H1 (cell line): ENCODE measurements at regions not wholly inside any gene's neighbourhood (a gene's known extent, or its start where the extent isn't known, plus 50 kb on each side); places are given as distances from the start of the nearest gene placed in this dataset.

ENCODE experiments used
- CTCF ChIA-PET: fragments of 300-600 bp; sonication (Branson Sonifier 250); formaldehyde crosslinking; loops from one replicate; lab custom pipeline; 2021; ENCODE audit not compliant: partially characterized antibody; lab: Charles Lee
- POLR2A ChIA-PET: fragments of 300-600 bp; sonication (Branson Sonifier 250); formaldehyde crosslinking; loops from one replicate; lab custom pipeline; 2021; ENCODE audit warnings: inconsistent platforms; ENCODE audit not compliant: partially characterized antibody; lab: Charles Lee
- DNase-seq, 2 experiments: peaks; one replicate each; pipeline versions ENCODE4 v3.0.0 to v3.0.0-alpha.2; 2010 to 2022; ENCODE audit warnings: low spot score in 2 of 2, low read depth in 1 of 2, mixed read lengths in 1 of 2
- FAIRE-seq: peaks from 2 replicates; lab custom pipeline; 2011; peaks lifted over from hg19 to GRCh38; lab: Jason Lieb, UNC
- H2AFZ ChIP-seq: 2 replicates; pipeline ENCODE4 v1.8.1; 2012; ENCODE audit warnings: low read length, inconsistent platforms
- H2AK5ac ChIP-seq: 2 replicates; pipeline ENCODE4 v1.6.1; 2013; ENCODE audit warnings: low read depth, low read length
- H2BK120ac ChIP-seq: replicated peaks from 2 replicates; pipeline ENCODE3; 2013; ENCODE audit warnings: low read depth, low read length, inconsistent platforms
- H2BK12ac ChIP-seq: 2 replicates; pipeline ENCODE4 v1.6.1; 2013; ENCODE audit warnings: low read depth, low read length
- H2BK15ac ChIP-seq: 2 replicates; pipeline ENCODE4 v1.6.1; 2013; ENCODE audit warnings: low read length
- H2BK20ac ChIP-seq: 2 replicates; pipeline ENCODE4 v1.6.1; 2013; ENCODE audit warnings: low read length
- H2BK5ac ChIP-seq: 2 replicates; pipeline ENCODE4 v1.6.1; 2013; ENCODE audit warnings: low read depth, low read length
- H3K14ac ChIP-seq: 2 replicates; pipeline ENCODE4 v1.6.1; 2013; ENCODE audit warnings: inconsistent platforms; ENCODE audit not compliant: insufficient read length
- H3K18ac ChIP-seq: 2 replicates; pipeline ENCODE4 v1.6.1; 2013; ENCODE audit warnings: low read length; ENCODE audit errors: extremely low read depth
- H3K23ac ChIP-seq: 2 replicates; pipeline ENCODE4 v1.6.1; 2013; ENCODE audit warnings: inconsistent platforms; ENCODE audit not compliant: insufficient read length
- H3K23me2 ChIP-seq: 2 replicates; pipeline ENCODE4 v1.6.1; 2013; ENCODE audit warnings: low read depth, low read length
- H3K27ac ChIP-seq: 2 replicates; pipeline ENCODE4 v1.6.1; 2011; ENCODE audit warnings: low read depth, low read length, inconsistent platforms
- H3K27me3 ChIP-seq, 4 experiments: replicated peaks in 1 of 4; 1 replicate in 1 of 4; 2 replicates in 3 of 4; pipeline versions ENCODE4 v1.6.1 to v1.8.1; 2011 to 2013; ENCODE audit warnings: low read length in 3 of 4, mild to moderate bottlenecking in 3 of 4, inconsistent platforms in 2 of 4, mixed read lengths in 2 of 4, moderate library complexity in 1 of 4; ENCODE audit not compliant: control insufficient read depth in 3 of 4, insufficient read depth in 3 of 4; ENCODE audit errors: extremely low read depth in 1 of 4
- H3K36me3 ChIP-seq, 4 experiments: 2 replicates each; pipeline versions ENCODE4 v1.6.1 to v1.8.1; 2011 to 2013; ENCODE audit warnings: mild to moderate bottlenecking in 4 of 4, low read length in 3 of 4, moderate library complexity in 2 of 4, control low read depth in 1 of 4, inconsistent platforms in 1 of 4; ENCODE audit not compliant: insufficient read depth in 4 of 4, control insufficient read depth in 2 of 4
- H3K4ac ChIP-seq: replicated peaks from 2 replicates; pipeline ENCODE3; 2013; ENCODE audit warnings: low read length, low read depth, mixed read lengths, inconsistent platforms; ENCODE audit not compliant: insufficient read length
- H3K4me1 ChIP-seq, 4 experiments: replicated peaks in 1 of 4; 1 replicate in 1 of 4; 2 replicates in 3 of 4; pipeline versions ENCODE4 v1.6.1 to v1.8.1; 2011 to 2013; ENCODE audit warnings: low read length in 3 of 4, inconsistent platforms in 2 of 4, mixed read lengths in 1 of 4; ENCODE audit not compliant: insufficient read depth in 4 of 4, control insufficient read depth in 3 of 4
- H3K4me2 ChIP-seq, 2 experiments: 2 replicates each; pipeline versions ENCODE4 v1.6.1 to v1.8.1; 2011 to 2013; ENCODE audit warnings: low read depth in 2 of 2, low read length in 2 of 2, control low read depth in 1 of 2, inconsistent platforms in 1 of 2, mild to moderate bottlenecking in 1 of 2; ENCODE audit not compliant: insufficient read depth in 1 of 2
- H3K4me3 ChIP-seq, 4 experiments: fragments of 200-600, 300-600 bp in 1 of 4; sonication (generic), shearing (Covaris generic), sonication (Bioruptor Twin) in 1 of 4; 2 replicates each; pipeline versions ENCODE4 v1.5.1 to v1.8.1; 2011 to 2016; ENCODE audit warnings: low read length in 4 of 4, low read depth in 3 of 4, control low read depth in 2 of 4, inconsistent platforms in 2 of 4, mild to moderate bottlenecking in 2 of 4, mixed read lengths in 1 of 4, moderate library complexity in 1 of 4; ENCODE audit not compliant: insufficient read depth in 2 of 4; ENCODE audit errors: extremely low read depth in 1 of 4
- H3K56ac ChIP-seq: replicated peaks from 2 replicates; pipeline ENCODE3; 2013; ENCODE audit warnings: low read depth, mild to moderate bottlenecking, mixed read lengths, low read length, inconsistent platforms; ENCODE audit not compliant: insufficient read length
- H3K79me1 ChIP-seq: 2 replicates; pipeline ENCODE4 v1.6.1; 2013; ENCODE audit warnings: low read depth, low read length, control low read depth
- H3K79me2 ChIP-seq, 2 experiments: 2 replicates each; pipeline versions ENCODE4 v1.6.1 to v1.8.1; 2012 to 2013; ENCODE audit warnings: low read length in 2 of 2, mild to moderate bottlenecking in 2 of 2, inconsistent platforms in 1 of 2; ENCODE audit not compliant: insufficient read depth in 2 of 2, control insufficient read depth in 1 of 2
- H3K9ac ChIP-seq, 4 experiments: replicated peaks in 1 of 4; 1 replicate in 1 of 4; 2 replicates in 3 of 4; pipeline versions ENCODE4 v1.6.1 to v1.8.1; 2011 to 2013; ENCODE audit warnings: low read depth in 3 of 4, low read length in 3 of 4, control low read depth in 2 of 4, mild to moderate bottlenecking in 2 of 4, moderate library complexity in 2 of 4, inconsistent platforms in 1 of 4; ENCODE audit errors: extremely low read depth in 1 of 4
- H3K9me3 ChIP-seq, 2 experiments: 2 replicates each; pipeline versions ENCODE4 v1.6.1 to v1.8.1; 2012 to 2013; ENCODE audit warnings: mild to moderate bottlenecking in 2 of 2, moderate library complexity in 2 of 2, control low read depth in 1 of 2, inconsistent platforms in 1 of 2, low read depth in 1 of 2, low read length in 1 of 2, mixed read lengths in 1 of 2; ENCODE audit not compliant: insufficient read depth in 2 of 2
- H4K20me1 ChIP-seq, 2 experiments: replicated peaks in 1 of 2; 2 replicates each; pipeline versions ENCODE3 to v1.8.1; 2011 to 2013; ENCODE audit warnings: inconsistent platforms in 2 of 2, low read length in 2 of 2, mild to moderate bottlenecking in 1 of 2; ENCODE audit not compliant: insufficient read depth in 2 of 2, control insufficient read depth in 1 of 2
- H4K5ac ChIP-seq: 2 replicates; pipeline ENCODE4 v1.6.1; 2013; ENCODE audit warnings: low read length, low read depth, mixed read lengths, inconsistent platforms; ENCODE audit not compliant: insufficient read length
- H4K8ac ChIP-seq: 2 replicates; pipeline ENCODE4 v1.8.0; 2013; ENCODE audit warnings: mild to moderate bottlenecking, moderate library complexity, low read length, inconsistent platforms; ENCODE audit not compliant: insufficient read depth; ENCODE audit errors: extremely low read depth
- H4K91ac ChIP-seq: replicated peaks from 2 replicates; pipeline ENCODE3; 2013; ENCODE audit warnings: low read length, mixed read lengths, inconsistent platforms; ENCODE audit not compliant: insufficient read length
- ASH2L ChIP-seq: fragments of 200-600, 300-600 bp; sonication (generic); IDR thresholded peaks from one replicate; pipeline ENCODE4 v1.7.1; 2017; ENCODE audit warnings: low read length
- BCL11A ChIP-seq, 2 experiments: IDR thresholded peaks; one replicate each; pipeline ENCODE4 v1.6.1; 2011; ENCODE audit warnings: low read depth in 2 of 2, low read length in 2 of 2, mild to moderate bottlenecking in 2 of 2
- CEBPB ChIP-seq: IDR thresholded peaks from 2 replicates; pipeline ENCODE4 v1.6.1; 2012; ENCODE audit warnings: low read depth, low read length
- CHD2 ChIP-seq: IDR thresholded peaks from 2 replicates; pipeline ENCODE4 v1.6.1; 2012; ENCODE audit warnings: low read length, improper control_type of control experiment
- EZH2 ChIP-seq: fragments of 200-600 bp; sonication (generic); IDR thresholded peaks from 2 replicates; pipeline ENCODE4 v1.7.1; 2012; ENCODE audit warnings: low read depth, mild to moderate bottlenecking, moderate library complexity, low read length, inconsistent platforms; ENCODE audit not compliant: severe bottlenecking
- FOSL1 ChIP-seq: IDR thresholded peaks from 2 replicates; pipeline ENCODE4 v1.6.1; 2011; ENCODE audit warnings: mild to moderate bottlenecking, low read depth, low read length, moderate library complexity; ENCODE audit not compliant: insufficient read depth
- NRF1 ChIP-seq: IDR thresholded peaks from 2 replicates; pipeline ENCODE4 v1.6.1; 2011; ENCODE audit warnings: mild to moderate bottlenecking, low read depth, low read length, improper control_type of control experiment
- POLR2AphosphoS5 ChIP-seq: IDR thresholded peaks from 2 replicates; pipeline ENCODE4 v1.6.1; 2011; ENCODE audit warnings: low read depth, low read length
- RXRA ChIP-seq: IDR thresholded peaks from 2 replicates; pipeline ENCODE4 v1.6.1; 2011; ENCODE audit warnings: low read depth, mild to moderate bottlenecking, low read length, moderate library complexity; ENCODE audit not compliant: insufficient read depth
- TEAD4 ChIP-seq: IDR thresholded peaks from 2 replicates; pipeline ENCODE4 v1.6.1; 2012; ENCODE audit warnings: low read depth, low read length, inconsistent platforms, mixed read lengths
- WGBS, 2 experiments: shearing (Covaris generic) in 1 of 2; methylation state at CpG; one replicate each; pipeline versions ENCODE4 v1.1.6 to v1.1.7; 2013 to 2015; ENCODE audit warnings: low lambda C conversion rate in 2 of 2, mixed read lengths in 2 of 2, inconsistent platforms in 1 of 2, low coverage in 1 of 2, missing lambda C conversion rate in 1 of 2; ENCODE audit not compliant: insufficient replicate concordance in 2 of 2, insufficient coverage in 1 of 2, insufficient read length in 1 of 2; ENCODE audit errors: extremely low coverage in 1 of 2, missing lambda C conversion rate in 1 of 2; 5-methylcytosine and 5-hydroxymethylcytosine counted together
- TF ChIP-seq, protein P1 (sequence below): IDR thresholded peaks from 2 replicates; pipeline ENCODE4 v1.6.1; 2011; ENCODE audit warnings: low read depth, mild to moderate bottlenecking, low read length; ENCODE audit not compliant: insufficient read depth
- TF ChIP-seq, protein P2 (sequence below): IDR thresholded peaks from 2 replicates; pipeline ENCODE4 v1.6.1; 2012; ENCODE audit warnings: low read length, inconsistent platforms

DNA sequence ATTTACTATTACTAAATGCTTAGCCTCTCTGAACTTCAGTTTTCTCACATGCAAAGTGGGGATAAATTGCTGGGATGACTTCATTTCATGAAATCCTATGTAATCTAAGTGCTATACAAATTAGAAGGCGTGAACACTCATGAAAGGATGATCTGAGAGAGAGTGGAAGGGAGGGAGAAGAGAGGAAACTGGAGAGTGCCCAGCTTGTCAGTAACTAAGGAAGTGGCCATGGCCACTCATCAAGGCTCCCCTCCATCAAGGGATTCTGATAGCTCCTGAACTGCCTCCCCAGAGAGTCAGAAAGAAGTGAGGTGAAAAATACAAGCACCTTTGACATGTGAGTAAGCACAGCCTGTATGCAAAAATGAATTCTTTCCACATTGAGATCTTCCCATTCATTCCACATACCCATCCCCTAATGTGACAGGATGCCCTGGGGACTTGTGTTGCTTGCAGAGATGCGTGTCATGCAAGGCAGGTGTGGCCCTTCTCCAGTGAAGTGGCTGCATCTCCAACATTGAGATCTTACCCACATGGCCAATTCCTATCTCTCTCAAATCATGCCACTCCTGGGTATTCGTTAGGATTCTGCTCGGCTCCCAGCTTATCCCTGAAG is 76.5 kb upstream of the ITPRID1 start:
- Histone ChIP-seq H2BK120ac (no peak overlapping the region), H2BK15ac (no peak overlapping the region), H3K9ac (no peak overlapping the region), H3K27ac (no peak overlapping the region), H3K4me3 (no peak overlapping the region), H3K56ac (no peak overlapping the region), H3K36me3 (no peaks in the 10 kb centered on the region), H2BK5ac (no peak overlapping the region), H4K8ac (no peak overlapping the region), H4K91ac (no peak overlapping the region), H2AK5ac (no peak overlapping the region), H4K20me1 (no peaks in the 10 kb centered on the region), H3K9me3 (no peaks in the 10 kb centered on the region), H2BK12ac (no peak overlapping the region), H2BK20ac (no peak overlapping the region), H4K5ac (no peak overlapping the region), H2AFZ (no peak overlapping the region), H3K23me2 (no peaks in the 10 kb centered on the region), H3K27me3 (no peaks in the 10 kb centered on the region), H3K14ac (no peak overlapping the region), H3K23ac (no peak overlapping the region), H3K4me1 (peaks cover 0 to 3% (median 0%) of the 10 kb centered on the region in 4 experiments; a peak in 1 of 7 replicates), H3K4me2 (no peak overlapping the region), H3K4ac (no peak overlapping the region), H3K79me1 (no peaks in the 10 kb centered on the region), H3K79me2 (no peaks in the 10 kb centered on the region), H3K18ac (no peak overlapping the region)
- POLR2A ChIA-PET: no interaction called here
- WGBS, 2 experiments: 87% methylated on average over 4 of the region's 4 CpGs; no CpG with 5 or more reads in 1 of the 2 experiments
- CTCF ChIA-PET: interaction anchor here (1.4 kb wide), 1 partner anchor 64 kb away, joined by 5 read pairs; no protein-coding TSS in a partner anchor
- DNase-seq (no peak), FAIRE-seq (no peak)
- TF ChIP-seq, protein P1, sequence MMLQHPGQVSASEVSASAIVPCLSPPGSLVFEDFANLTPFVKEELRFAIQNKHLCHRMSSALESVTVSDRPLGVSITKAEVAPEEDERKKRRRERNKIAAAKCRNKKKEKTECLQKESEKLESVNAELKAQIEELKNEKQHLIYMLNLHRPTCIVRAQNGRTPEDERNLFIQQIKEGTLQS: no peak
- TF ChIP-seq CHD2 (no peak), NRF1 (no peak), CEBPB (no peak), FOSL1 (no peak), TEAD4 (no peak), POLR2AphosphoS5 (no peak), RXRA (no peak), EZH2 (no peak), BCL11A (IDR thresholded peaks at IDR 0.05; ENCODE audit: low read depth in 2 of 2, low read length in 2 of 2) (no peak), ASH2L (no peak)
- TF ChIP-seq, protein P2, sequence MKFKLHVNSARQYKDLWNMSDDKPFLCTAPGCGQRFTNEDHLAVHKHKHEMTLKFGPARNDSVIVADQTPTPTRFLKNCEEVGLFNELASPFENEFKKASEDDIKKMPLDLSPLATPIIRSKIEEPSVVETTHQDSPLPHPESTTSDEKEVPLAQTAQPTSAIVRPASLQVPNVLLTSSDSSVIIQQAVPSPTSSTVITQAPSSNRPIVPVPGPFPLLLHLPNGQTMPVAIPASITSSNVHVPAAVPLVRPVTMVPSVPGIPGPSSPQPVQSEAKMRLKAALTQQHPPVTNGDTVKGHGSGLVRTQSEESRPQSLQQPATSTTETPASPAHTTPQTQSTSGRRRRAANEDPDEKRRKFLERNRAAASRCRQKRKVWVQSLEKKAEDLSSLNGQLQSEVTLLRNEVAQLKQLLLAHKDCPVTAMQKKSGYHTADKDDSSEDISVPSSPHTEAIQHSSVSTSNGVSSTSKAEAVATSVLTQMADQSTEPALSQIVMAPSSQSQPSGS: no peak
